NB4 (cell line): ENCODE measurements at regions not wholly inside any gene's neighbourhood (a gene's known extent, or its start where the extent isn't known, plus 50 kb on each side); places are given as distances from the start of the nearest gene placed in this dataset.

Source experiments
- DNase-seq: peaks from one replicate; pipeline ENCODE4 v3.0.0; 2010; ENCODE audit warnings: low read depth
- H3K4me3 ChIP-seq: one replicate; pipeline ENCODE4 v1.5.1; 2011; ENCODE audit warnings: mild to moderate bottlenecking, low read depth, low read length, moderate library complexity
- MYC ChIP-seq: IDR thresholded peaks from 2 replicates; pipeline ENCODE4 v1.6.1; 2011; ENCODE audit warnings: low read depth, low read length
- POLR2A ChIP-seq: IDR thresholded peaks from 2 replicates; pipeline ENCODE4 v1.6.1; 2011; ENCODE audit warnings: mild to moderate bottlenecking; ENCODE audit not compliant: insufficient read length; ENCODE audit errors: extremely low read depth
- TF ChIP-seq, protein P1 (sequence below): IDR thresholded peaks from one replicate; pipeline ENCODE4 v1.5.1; 2012; ENCODE audit warnings: low read depth, low read length
- TF ChIP-seq, protein P2 (sequence below): IDR thresholded peaks from 2 replicates; pipeline ENCODE4 v1.6.1; 2011; ENCODE audit warnings: low read depth, low read length

DNA sequence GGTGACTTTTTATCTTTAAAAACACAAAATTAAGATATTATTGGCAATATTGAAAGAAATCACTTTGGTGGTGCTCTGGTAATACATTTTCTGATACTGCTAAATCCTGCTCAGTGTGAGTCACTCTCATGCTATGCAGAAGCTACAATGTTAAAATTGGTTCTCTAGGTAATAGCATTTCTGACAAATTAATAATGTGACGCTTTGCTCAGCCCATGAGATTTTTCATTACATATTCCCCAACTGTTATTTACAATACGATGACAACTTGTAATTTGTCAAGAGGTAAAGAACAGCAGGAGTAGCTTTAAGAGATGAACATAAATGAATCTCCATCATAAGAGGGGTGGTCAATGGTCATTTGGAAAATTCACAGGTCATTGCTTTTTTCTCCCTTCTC is 573.6 kb downstream of the TMEM182 start:
- no peak for DNase-seq
- TF ChIP-seq POLR2A, result no peak
- TF ChIP-seq, protein P1, sequence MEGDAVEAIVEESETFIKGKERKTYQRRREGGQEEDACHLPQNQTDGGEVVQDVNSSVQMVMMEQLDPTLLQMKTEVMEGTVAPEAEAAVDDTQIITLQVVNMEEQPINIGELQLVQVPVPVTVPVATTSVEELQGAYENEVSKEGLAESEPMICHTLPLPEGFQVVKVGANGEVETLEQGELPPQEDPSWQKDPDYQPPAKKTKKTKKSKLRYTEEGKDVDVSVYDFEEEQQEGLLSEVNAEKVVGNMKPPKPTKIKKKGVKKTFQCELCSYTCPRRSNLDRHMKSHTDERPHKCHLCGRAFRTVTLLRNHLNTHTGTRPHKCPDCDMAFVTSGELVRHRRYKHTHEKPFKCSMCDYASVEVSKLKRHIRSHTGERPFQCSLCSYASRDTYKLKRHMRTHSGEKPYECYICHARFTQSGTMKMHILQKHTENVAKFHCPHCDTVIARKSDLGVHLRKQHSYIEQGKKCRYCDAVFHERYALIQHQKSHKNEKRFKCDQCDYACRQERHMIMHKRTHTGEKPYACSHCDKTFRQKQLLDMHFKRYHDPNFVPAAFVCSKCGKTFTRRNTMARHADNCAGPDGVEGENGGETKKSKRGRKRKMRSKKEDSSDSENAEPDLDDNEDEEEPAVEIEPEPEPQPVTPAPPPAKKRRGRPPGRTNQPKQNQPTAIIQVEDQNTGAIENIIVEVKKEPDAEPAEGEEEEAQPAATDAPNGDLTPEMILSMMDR, result no peak

DNA sequence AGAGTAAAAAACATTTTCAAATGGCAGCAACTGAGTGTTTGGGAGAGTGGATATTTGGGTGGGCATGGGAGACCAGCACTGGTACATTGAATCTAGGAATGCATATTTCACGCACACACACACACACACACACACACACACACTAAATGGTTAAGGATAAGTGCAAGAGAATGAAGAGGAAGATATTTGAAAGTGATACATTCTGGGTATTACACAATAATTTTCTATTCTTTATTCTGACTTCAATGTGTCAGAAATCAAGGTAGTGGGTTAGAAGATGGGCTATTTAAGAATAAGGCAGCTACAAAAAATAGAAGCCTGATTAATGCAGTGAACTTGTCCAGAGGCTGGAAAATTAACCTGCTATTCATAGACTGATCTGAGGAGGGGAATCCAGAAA is 577.0 kb downstream of the TMEM182 start:
- no peak overlapping the region for H3K4me3 ChIP-seq
- TF ChIP-seq MYC, result no peak
- TF ChIP-seq POLR2A, result no peak
- TF ChIP-seq, protein P2, sequence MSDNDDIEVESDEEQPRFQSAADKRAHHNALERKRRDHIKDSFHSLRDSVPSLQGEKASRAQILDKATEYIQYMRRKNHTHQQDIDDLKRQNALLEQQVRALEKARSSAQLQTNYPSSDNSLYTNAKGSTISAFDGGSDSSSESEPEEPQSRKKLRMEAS, result no peak
- TF ChIP-seq, protein P1, result no peak
- no peak for DNase-seq

More for the DNA sequence above, 573.6 kb downstream of the TMEM182 start:
- no peak overlapping the region for H3K4me3 ChIP-seq

DNA sequence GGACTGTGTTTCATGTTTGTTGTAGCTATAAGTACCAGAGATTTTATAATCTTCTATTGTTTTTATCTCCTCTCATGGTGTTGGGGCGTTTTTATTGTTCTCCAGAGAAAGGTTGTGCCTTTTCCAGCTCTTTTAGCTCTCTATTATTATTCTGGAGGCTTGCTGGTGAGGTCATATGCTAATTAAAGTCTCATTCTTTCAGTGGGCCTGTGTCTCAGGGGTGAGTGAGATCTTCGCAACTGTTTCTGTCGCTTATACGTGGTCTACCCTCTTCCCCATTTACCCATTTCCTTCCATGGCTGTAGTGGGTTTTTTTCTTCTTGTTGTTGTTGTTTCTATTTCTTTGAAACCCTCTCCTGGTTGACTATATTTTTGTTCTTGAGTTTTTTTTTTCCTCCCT is 584.9 kb downstream of the TMEM182 start:
- no peak overlapping the region for H3K4me3 ChIP-seq
- TF ChIP-seq, protein P2, result no peak
- DNase-seq, result no peak

DNA sequence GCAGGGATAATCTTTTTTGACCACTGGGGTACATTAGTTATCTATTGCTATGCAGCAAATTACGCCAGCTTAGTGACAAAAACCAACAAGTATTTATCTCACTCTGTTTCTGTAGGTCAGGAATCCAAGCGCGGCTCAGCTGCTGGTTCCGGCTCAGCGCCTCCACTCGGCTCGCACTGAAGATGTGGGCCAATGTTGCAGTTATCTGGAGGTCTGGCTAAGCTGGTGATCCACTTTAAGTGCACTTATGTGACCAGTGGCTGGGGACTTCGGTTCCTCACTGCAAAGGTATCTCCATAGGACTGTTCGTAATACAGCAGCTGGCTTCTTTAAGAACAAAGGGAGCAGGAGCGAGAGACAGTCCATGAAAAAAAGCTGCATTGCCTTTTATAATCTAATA is 591.9 kb downstream of the TMEM182 start:
- DNase-seq, result no peak
- TF ChIP-seq POLR2A (no peak), MYC (no peak)
- TF ChIP-seq, protein P1, result no peak
- TF ChIP-seq, protein P2, result no peak

DNA sequence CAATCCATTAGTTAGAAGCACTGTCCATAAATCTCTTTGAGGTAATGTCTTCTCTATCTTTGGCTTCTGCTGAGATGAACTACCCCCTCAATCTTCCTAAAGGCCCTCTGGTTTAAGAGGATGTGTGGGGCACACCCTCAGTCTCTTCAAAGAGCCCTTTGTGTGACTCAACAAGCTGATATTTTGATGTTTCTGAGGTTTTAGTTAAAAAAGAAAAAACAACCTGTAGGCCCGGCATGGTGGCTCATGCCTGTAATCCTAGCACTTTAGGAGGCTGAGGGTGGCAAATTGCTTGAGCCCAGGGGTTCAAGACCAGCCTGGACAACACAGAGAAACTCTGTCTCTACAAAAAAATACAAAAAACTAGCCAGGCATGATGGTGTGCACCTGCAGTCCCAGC is 593.5 kb downstream of the TMEM182 start:
- TF ChIP-seq, protein P2, result no peak
- TF ChIP-seq POLR2A (no peak), MYC (no peak)
- TF ChIP-seq, protein P1, result no peak
- DNase-seq, result no peak
- H3K4me3 ChIP-seq, result no peak overlapping the region

More for the DNA sequence above, 591.9 kb downstream of the TMEM182 start:
- H3K4me3 ChIP-seq, result no peak overlapping the region

DNA sequence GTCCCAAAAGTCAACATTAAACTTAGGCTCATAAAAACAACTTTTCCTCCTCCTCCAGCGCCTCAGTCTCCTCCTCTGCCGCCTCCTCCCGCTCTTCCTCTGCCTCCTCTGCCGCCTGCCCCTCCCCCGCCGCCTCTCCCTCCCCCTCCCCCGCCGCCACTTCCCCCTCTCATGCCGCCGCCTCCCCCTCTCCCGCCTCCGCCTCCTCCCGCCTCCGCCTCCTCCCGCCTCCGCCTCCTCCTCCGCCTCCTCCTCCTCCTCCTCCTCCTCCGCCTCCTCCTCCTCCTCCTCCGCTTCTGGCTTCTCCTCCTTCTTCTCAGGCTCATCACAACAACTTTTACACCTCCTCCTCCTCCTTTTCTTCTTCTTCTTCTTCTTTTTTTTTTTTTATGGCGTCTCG is 599.9 kb downstream of the TMEM182 start:
- no peak overlapping the region for H3K4me3 ChIP-seq
- no peak for DNase-seq
- TF ChIP-seq POLR2A, result no peak
- TF ChIP-seq, protein P1, result no peak
- TF ChIP-seq, protein P2, result no peak
- TF ChIP-seq MYC, result no peak
